ENCODE measurements at regions not wholly inside any gene's neighbourhood (a gene's known extent, or its start where the extent isn't known, plus 50 kb on each side); places are given as distances from the start of the nearest gene placed in this dataset.

- H3K4me2 ChIP-seq (ENCODE audit: low read length), result no peak overlapping the region
- H3K9me3 ChIP-seq (replicated peaks; ENCODE audit: low read length), result no peaks in the 10 kb centered on the region
- no peaks in the 10 kb centered on the region for H3K36me3 ChIP-seq (ENCODE audit: insufficient read depth, low read length)
- H3K4me1 ChIP-seq (ENCODE audit: control insufficient read depth, insufficient read depth, low read length), result no peaks in the 10 kb centered on the region
- no peak overlapping the region for H3K4me3 ChIP-seq (ENCODE audit: low read length)
- H3K9ac ChIP-seq (ENCODE audit: low read depth, low read length), result no peak overlapping the region
- no peaks in the 10 kb centered on the region for H3K27me3 ChIP-seq (ENCODE audit: control insufficient read depth, insufficient read depth, low read length)
Measured at GRCh38 chr9:120001536-120001935, 578.4 kb downstream of the CDK5RAP2 start.

GRCh38 chr9:119998614-119999013 lies 581.4 kb downstream of the CDK5RAP2 start:
- no peak overlapping the region for H3K4me3 ChIP-seq (ENCODE audit: low read length)
- H3K36me3 ChIP-seq (ENCODE audit: insufficient read depth, low read length), result no peaks in the 10 kb centered on the region
- no peak overlapping the region for H3K9ac ChIP-seq (ENCODE audit: low read depth, low read length)
- no peaks in the 10 kb centered on the region for H3K4me1 ChIP-seq (ENCODE audit: control insufficient read depth, insufficient read depth, low read length)
- H3K9me3 ChIP-seq (replicated peaks; ENCODE audit: low read length), result no peaks in the 10 kb centered on the region
- H3K4me2 ChIP-seq (ENCODE audit: low read length), result no peak overlapping the region
- H3K27me3 ChIP-seq (ENCODE audit: control insufficient read depth, insufficient read depth, low read length), result no peaks in the 10 kb centered on the region

- Histone ChIP-seq H3K9ac (ENCODE audit: low read depth, low read length) (no peak overlapping the region), H3K36me3 (ENCODE audit: insufficient read depth, low read length) (no peaks in the 10 kb centered on the region), H3K4me2 (ENCODE audit: low read length) (no peak overlapping the region), H3K9me3 (replicated peaks; ENCODE audit: low read length) (no peaks in the 10 kb centered on the region), H3K4me1 (ENCODE audit: control insufficient read depth, insufficient read depth, low read length) (no peaks in the 10 kb centered on the region), H3K4me3 (ENCODE audit: low read length) (no peak overlapping the region), H3K27me3 (ENCODE audit: control insufficient read depth, insufficient read depth, low read length) (peaks cover 3% of the 10 kb centered on the region)
Measured at GRCh38 chr9:119991797-119992196, 588.2 kb downstream of the CDK5RAP2 start.

GRCh38 chr9:119986713-119987112 lies 593.3 kb downstream of the CDK5RAP2 start:
- Histone ChIP-seq H3K4me3 (ENCODE audit: low read length) (no peak overlapping the region), H3K4me1 (ENCODE audit: control insufficient read depth, insufficient read depth, low read length) (no peaks in the 10 kb centered on the region), H3K9me3 (replicated peaks; ENCODE audit: low read length) (no peaks in the 10 kb centered on the region), H3K27me3 (ENCODE audit: control insufficient read depth, insufficient read depth, low read length) (no peaks in the 10 kb centered on the region), H3K36me3 (ENCODE audit: insufficient read depth, low read length) (no peaks in the 10 kb centered on the region), H3K9ac (ENCODE audit: low read depth, low read length) (no peak overlapping the region), H3K4me2 (ENCODE audit: low read length) (no peak overlapping the region)

GRCh38 chr9:119986205-119986604 lies 593.8 kb downstream of the CDK5RAP2 start:
- Histone ChIP-seq H3K4me2 (ENCODE audit: low read length) (no peak overlapping the region), H3K4me3 (ENCODE audit: low read length) (no peak overlapping the region), H3K36me3 (ENCODE audit: insufficient read depth, low read length) (no peaks in the 10 kb centered on the region), H3K9ac (ENCODE audit: low read depth, low read length) (no peak overlapping the region), H3K9me3 (replicated peaks; ENCODE audit: low read length) (no peaks in the 10 kb centered on the region), H3K27me3 (ENCODE audit: control insufficient read depth, insufficient read depth, low read length) (peaks cover under 1% of the 10 kb centered on the region), H3K4me1 (ENCODE audit: control insufficient read depth, insufficient read depth, low read length) (no peaks in the 10 kb centered on the region)

- Histone ChIP-seq H3K9ac (ENCODE audit: low read depth, low read length) (no peak overlapping the region), H3K4me2 (ENCODE audit: low read length) (no peak overlapping the region), H3K4me3 (ENCODE audit: low read length) (no peak overlapping the region), H3K36me3 (ENCODE audit: insufficient read depth, low read length) (no peaks in the 10 kb centered on the region), H3K9me3 (replicated peaks; ENCODE audit: low read length) (no peaks in the 10 kb centered on the region), H3K27me3 (ENCODE audit: control insufficient read depth, insufficient read depth, low read length) (no peaks in the 10 kb centered on the region), H3K4me1 (ENCODE audit: control insufficient read depth, insufficient read depth, low read length) (no peaks in the 10 kb centered on the region)
Measured at GRCh38 chr9:119974026-119974425, 604.8 kb upstream of the BRINP1 start.

GRCh38 chr9:119968836-119969707 lies 599.8 kb upstream of the BRINP1 start:
- H3K9me3 ChIP-seq (replicated peaks; ENCODE audit: low read length), result no peaks in the 10 kb centered on the region
- H3K4me3 ChIP-seq (ENCODE audit: low read length), result no peak overlapping the region
- no peaks in the 10 kb centered on the region for H3K36me3 ChIP-seq (ENCODE audit: insufficient read depth, low read length)
- peaks cover 5% of the 10 kb centered on the region for H3K4me1 ChIP-seq (ENCODE audit: control insufficient read depth, insufficient read depth, low read length)
- H3K27me3 ChIP-seq (ENCODE audit: control insufficient read depth, insufficient read depth, low read length), result no peaks in the 10 kb centered on the region
- H3K4me2 ChIP-seq (ENCODE audit: low read length), result no peak overlapping the region
- H3K9ac ChIP-seq (ENCODE audit: low read depth, low read length), result no peak overlapping the region

- H3K27me3 ChIP-seq (ENCODE audit: control insufficient read depth, insufficient read depth, low read length), result no peaks in the 10 kb centered on the region
- H3K36me3 ChIP-seq (ENCODE audit: insufficient read depth, low read length), result no peaks in the 10 kb centered on the region
- no peak overlapping the region for H3K4me3 ChIP-seq (ENCODE audit: low read length)
- no peaks in the 10 kb centered on the region for H3K9me3 ChIP-seq (replicated peaks; ENCODE audit: low read length)
- H3K4me1 ChIP-seq (ENCODE audit: control insufficient read depth, insufficient read depth, low read length), result peaks cover 15% of the 10 kb centered on the region
- no peak overlapping the region for H3K4me2 ChIP-seq (ENCODE audit: low read length)
- H3K9ac ChIP-seq (ENCODE audit: low read depth, low read length), result no peak overlapping the region
Measured at GRCh38 chr9:119967867-119968535, 598.8 kb upstream of the BRINP1 start.

- no peaks in the 10 kb centered on the region for H3K9me3 ChIP-seq (replicated peaks; ENCODE audit: low read length)
- peak overlapping the region; percentile 76 for H3K9ac ChIP-seq (ENCODE audit: low read depth, low read length)
- peak overlapping the region; percentile 77 for H3K4me2 ChIP-seq (ENCODE audit: low read length)
- H3K27me3 ChIP-seq (ENCODE audit: control insufficient read depth, insufficient read depth, low read length), result no peaks in the 10 kb centered on the region
- peaks cover 25% of the 10 kb centered on the region for H3K4me1 ChIP-seq (ENCODE audit: control insufficient read depth, insufficient read depth, low read length)
- peak overlapping the region; percentile 39 for H3K4me3 ChIP-seq (ENCODE audit: low read length)
- H3K36me3 ChIP-seq (ENCODE audit: insufficient read depth, low read length), result no peaks in the 10 kb centered on the region
Measured at GRCh38 chr9:119963798-119964372, 594.6 kb upstream of the BRINP1 start.

- peak overlapping the region; percentile 76 for H3K9ac ChIP-seq (ENCODE audit: low read depth, low read length)
- H3K4me3 ChIP-seq (ENCODE audit: low read length), result peak overlapping the region; percentile 39
- H3K36me3 ChIP-seq (ENCODE audit: insufficient read depth, low read length), result no peaks in the 10 kb centered on the region
- no peaks in the 10 kb centered on the region for H3K27me3 ChIP-seq (ENCODE audit: control insufficient read depth, insufficient read depth, low read length)
- peak overlapping the region; percentile 77 for H3K4me2 ChIP-seq (ENCODE audit: low read length)
- no peaks in the 10 kb centered on the region for H3K9me3 ChIP-seq (replicated peaks; ENCODE audit: low read length)
- H3K4me1 ChIP-seq (ENCODE audit: control insufficient read depth, insufficient read depth, low read length), result peaks cover 25% of the 10 kb centered on the region
Measured at GRCh38 chr9:119963258-119963797, 594.1 kb upstream of the BRINP1 start.

GRCh38 chr9:119961774-119962424 lies 592.7 kb upstream of the BRINP1 start:
- no peaks in the 10 kb centered on the region for H3K9me3 ChIP-seq (replicated peaks; ENCODE audit: low read length)

More at GRCh38 chr9:119961774-119962424, 592.7 kb upstream of the BRINP1 start:
- no peak overlapping the region for H3K4me3 ChIP-seq (ENCODE audit: low read length)
- no peak overlapping the region for H3K9ac ChIP-seq (ENCODE audit: low read depth, low read length)
- H3K27me3 ChIP-seq (ENCODE audit: control insufficient read depth, insufficient read depth, low read length), result no peaks in the 10 kb centered on the region
- no peak overlapping the region for H3K4me2 ChIP-seq (ENCODE audit: low read length)
- H3K36me3 ChIP-seq (ENCODE audit: insufficient read depth, low read length), result no peaks in the 10 kb centered on the region
- peaks cover 25% of the 10 kb centered on the region for H3K4me1 ChIP-seq (ENCODE audit: control insufficient read depth, insufficient read depth, low read length)

Data from skeletal muscle satellite cell (primary cell).